Stimulated activated CD8-positive, alpha-beta memory T cell treated with anti-CD3 and anti-CD28 coated beads, Interleukin-7, amount 100 ng/mL, for 4 hours (primary cell): ENCODE measurements at regions not wholly inside any gene's neighbourhood (a gene's known extent, or its start where the extent isn't known, plus 50 kb on each side); places are given as distances from the start of the nearest gene placed in this dataset.

Experiments
- DNase-seq, 2 donors: peaks; one replicate each; pipeline ENCODE4 v3.0.0-alpha.2; 2020; ENCODE audit warnings: low read depth in 2 of 2

DNA sequence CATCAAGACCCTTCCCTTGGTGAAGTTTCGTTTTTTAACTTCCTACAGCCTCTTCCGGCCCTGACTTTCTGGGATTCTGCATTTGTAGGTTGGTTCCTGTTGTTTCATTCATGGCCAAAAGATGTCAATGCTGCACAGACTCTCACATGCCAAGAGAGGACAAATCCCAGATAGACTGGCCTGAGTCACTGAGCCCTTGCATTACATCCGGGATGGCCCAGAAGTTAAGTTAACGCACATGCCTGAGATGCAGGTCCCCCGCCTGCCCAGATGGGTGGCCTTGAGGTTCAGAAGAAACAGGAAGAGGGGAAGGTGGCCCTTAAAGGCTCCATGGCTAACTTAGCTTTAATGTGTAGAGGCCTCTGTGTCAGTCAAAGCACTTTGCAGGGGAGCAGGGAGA, 51.6 kb upstream of the SRGAP3 start:
- DNase-seq = no peak

GRCh38 chr3:9301798-9302197, 52.4 kb upstream of the SRGAP3 start:
- DNase-seq = no peak

DNA sequence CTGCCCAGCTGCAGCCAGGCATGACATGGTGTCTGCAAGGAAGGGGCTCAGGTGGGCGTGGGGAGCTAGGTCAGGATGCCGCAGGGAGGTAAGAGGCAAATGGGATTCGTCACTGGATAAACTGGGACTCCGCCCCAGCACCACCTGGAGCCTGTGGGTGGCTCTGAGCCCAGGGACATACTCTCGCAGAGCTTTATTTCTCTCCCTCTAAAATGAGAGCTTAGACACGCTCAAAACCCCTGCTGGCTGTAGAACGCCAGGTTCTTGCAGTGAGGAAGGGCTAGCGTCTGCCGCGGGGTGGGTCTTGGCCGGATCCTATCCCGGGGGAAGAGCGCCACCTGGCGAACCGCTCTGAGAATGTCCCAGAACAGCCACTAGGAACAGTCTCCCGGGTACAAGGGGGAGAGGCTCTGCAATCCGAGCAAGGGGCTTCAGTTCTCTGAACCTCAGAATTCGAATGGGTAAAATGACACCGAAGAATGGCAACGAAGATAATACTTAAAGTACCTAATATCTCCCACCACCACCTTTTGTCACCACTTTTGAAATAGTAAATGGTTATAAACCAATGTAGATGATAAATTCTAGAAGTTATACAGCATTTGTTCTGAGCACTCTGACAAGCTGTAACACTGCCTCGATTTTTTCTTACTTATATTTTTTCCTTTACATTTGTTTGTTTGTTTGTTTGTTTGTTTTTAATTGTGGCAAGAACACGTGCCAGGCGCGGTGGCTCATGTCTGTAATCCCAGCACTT, 53.2 kb upstream of the SRGAP3 start:
- DNase-seq = peak; percentile 44 to 58

DNA sequence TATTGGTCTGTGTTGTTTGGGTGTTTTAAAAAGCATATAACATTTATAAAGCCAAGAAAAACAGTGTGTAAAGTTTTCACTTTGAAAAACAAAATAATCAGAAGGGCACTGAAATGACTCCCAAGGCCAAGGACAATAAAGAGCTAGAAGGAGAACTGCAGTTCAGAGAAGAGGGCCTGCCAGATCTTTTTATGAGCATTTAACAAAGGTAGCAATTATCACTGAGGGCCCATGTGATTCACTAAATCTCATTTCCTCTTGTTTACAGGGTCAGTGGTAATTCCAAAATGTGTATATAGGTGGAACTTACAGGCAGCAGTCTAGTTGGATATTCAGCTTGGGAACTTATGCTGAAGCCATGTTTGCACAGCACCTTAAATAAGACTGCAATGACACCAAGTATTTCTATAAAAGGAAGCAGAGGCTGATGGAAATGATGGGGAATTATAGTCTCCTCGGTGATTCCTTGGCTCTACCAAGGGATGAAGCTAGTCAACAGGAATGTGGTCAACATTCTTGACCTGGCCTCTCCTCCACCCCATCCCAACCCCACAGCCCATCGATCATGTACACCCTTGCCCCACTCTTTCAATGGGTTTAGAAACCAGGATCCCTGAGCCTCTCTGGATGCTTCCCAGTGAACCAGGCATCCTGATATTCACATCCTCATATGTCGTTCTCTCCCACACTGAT, 54.4 kb upstream of the THUMPD3 start:
- no peak for DNase-seq

GRCh38 chr3:9310043-9310442, 52.8 kb upstream of the THUMPD3 start:
- no peak for DNase-seq

- DNase-seq = no peak
Measured at GRCh38 chr3:9311228-9311627, 51.6 kb upstream of the THUMPD3 start.
